Neural progenitor cell (in vitro differentiated cells): ENCODE measurements at regions not wholly inside any gene's neighbourhood (a gene's known extent, or its start where the extent isn't known, plus 50 kb on each side); places are given as distances from the start of the nearest gene placed in this dataset.

Source experiments
- DNase-seq: peaks from one replicate; pipeline ENCODE4 v3.0.0-alpha.2; 2016; ENCODE audit warnings: low spot score
- H2AFZ ChIP-seq: fragments of 200-600 bp; sonication (generic); replicated peaks from 2 replicates; pipeline ENCODE4 v1.6.1; 2016; ENCODE audit warnings: antibody characterized with exemption
- H3F3A ChIP-seq: fragments of 200-600 bp; sonication (generic); 2 replicates; pipeline ENCODE4 v1.6.1; 2016; ENCODE audit warnings: antibody characterized with exemption, low read depth
- H3K27ac ChIP-seq: fragments of 200-600 bp; sonication (generic); 2 replicates; pipeline ENCODE4 v1.5.1; 2016; ENCODE audit warnings: mild to moderate bottlenecking
- H3K27me3 ChIP-seq: fragments of 200-600 bp; sonication (generic); 2 replicates; pipeline ENCODE4 v1.6.1; 2016; ENCODE audit warnings: mild to moderate bottlenecking, moderate library complexity
- H3K36me3 ChIP-seq: fragments of 200-600 bp; sonication (generic); 2 replicates; pipeline ENCODE4 v1.5.1; 2016
- H3K4me1 ChIP-seq: fragments of 200-600 bp; sonication (generic); 2 replicates; pipeline ENCODE4 v1.6.1; 2016; ENCODE audit warnings: mixed run types
- H3K4me2 ChIP-seq: fragments of 200-600 bp; sonication (generic); 2 replicates; pipeline ENCODE4 v1.6.1; 2016
- H3K4me3 ChIP-seq: fragments of 200-600 bp; sonication (generic); 2 replicates; pipeline ENCODE4 v1.5.1; 2016
- H3K79me2 ChIP-seq: fragments of 200-600 bp; sonication (generic); 2 replicates; pipeline ENCODE4 v1.6.1; 2016; ENCODE audit warnings: low read depth
- H3K9ac ChIP-seq: fragments of 200-600 bp; sonication (generic); 2 replicates; pipeline ENCODE4 v1.6.1; 2016
- H3K9me3 ChIP-seq: fragments of 200-600 bp; sonication (generic); 2 replicates; pipeline ENCODE4 v1.5.1; 2016; ENCODE audit warnings: low read depth
- H4K20me1 ChIP-seq: fragments of 200-600 bp; sonication (generic); 2 replicates; pipeline ENCODE4 v1.6.1; 2016; ENCODE audit warnings: low read depth
- H3K27ac Mint-ChIP-seq: 3 replicates; pipeline ENCODE4 v1.8.0; 2021; ENCODE audit warnings: mixed read lengths
- H3K27me3 Mint-ChIP-seq: 2 replicates; pipeline ENCODE4 v1.8.0; 2022; ENCODE audit warnings: low read depth, mild to moderate bottlenecking, inconsistent platforms, moderate library complexity, mixed read lengths; ENCODE audit not compliant: insufficient read depth
- H3K36me3 Mint-ChIP-seq: 3 replicates; pipeline ENCODE4 v1.8.0; 2021; ENCODE audit warnings: mixed read lengths
- H3K4me1 Mint-ChIP-seq: 3 replicates; pipeline ENCODE4 v1.8.0; 2021; ENCODE audit warnings: mixed read lengths
- H3K4me3 Mint-ChIP-seq: 3 replicates; pipeline ENCODE4 v1.8.0; 2021; ENCODE audit warnings: mild to moderate bottlenecking, moderate library complexity, mixed read lengths
- H3K9me3 Mint-ChIP-seq: 3 replicates; pipeline ENCODE4 v1.8.0; 2020; ENCODE audit warnings: mixed read lengths
- EZH2 ChIP-seq: fragments of 200-600 bp; sonication (generic); IDR thresholded peaks from 2 replicates; pipeline ENCODE4 v1.6.1; 2017; ENCODE audit warnings: antibody characterized with exemption, mild to moderate bottlenecking, moderate library complexity
- EZH2phosphoT487 ChIP-seq: fragments of 200-600 bp; sonication (generic); IDR thresholded peaks from 2 replicates; pipeline ENCODE4 v1.6.1; 2017; ENCODE audit warnings: antibody characterized with exemption
- TF ChIP-seq, protein P1 (sequence below): fragments of 200-600 bp; sonication (generic); IDR thresholded peaks from 2 replicates; pipeline ENCODE4 v1.5.1; 2017; ENCODE audit warnings: antibody characterized with exemption, mild to moderate bottlenecking

DNA sequence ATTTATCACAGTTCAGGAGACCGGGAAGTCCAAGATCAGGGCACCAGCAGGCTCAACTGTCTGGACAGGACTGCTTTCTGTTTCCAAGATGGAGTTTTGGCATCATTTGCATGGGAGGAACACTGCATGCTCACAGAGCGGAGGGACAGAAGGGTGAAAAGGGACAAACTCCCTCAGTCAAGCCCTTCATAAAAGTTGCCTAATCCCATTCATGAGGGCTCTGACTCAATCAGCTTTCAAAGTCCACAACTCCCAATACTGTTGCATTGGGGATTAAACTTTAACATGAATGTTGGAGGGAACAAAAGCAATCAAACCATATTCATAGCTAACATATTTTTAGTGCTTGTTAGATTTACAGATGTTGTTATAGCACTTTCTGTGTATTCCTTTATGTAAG, 158.9 kb upstream of the MAD2L1 start:
- Mint-ChIP-seq H3K4me3 (no peak overlapping the region), H3K27ac (no peak overlapping the region), H3K9me3 (no peaks in the 10 kb centered on the region), H3K27me3 (no peaks in the 10 kb centered on the region), H3K4me1 (no peaks in the 10 kb centered on the region), H3K36me3 (no peaks in the 10 kb centered on the region)
- Histone ChIP-seq H2AFZ (no peak overlapping the region), H3K4me2 (no peak overlapping the region), H3K27me3 (no peaks in the 10 kb centered on the region), H3K36me3 (no peaks in the 10 kb centered on the region), H3K27ac (no peak overlapping the region), H3K9ac (no peak overlapping the region), H4K20me1 (no peaks in the 10 kb centered on the region), H3K79me2 (no peaks in the 10 kb centered on the region), H3F3A (no peaks in the 10 kb centered on the region), H3K9me3 (no peaks in the 10 kb centered on the region), H3K4me1 (no peaks in the 10 kb centered on the region), H3K4me3 (no peak overlapping the region)
- TF ChIP-seq EZH2phosphoT487: no peak
- DNase-seq: no peak

DNA sequence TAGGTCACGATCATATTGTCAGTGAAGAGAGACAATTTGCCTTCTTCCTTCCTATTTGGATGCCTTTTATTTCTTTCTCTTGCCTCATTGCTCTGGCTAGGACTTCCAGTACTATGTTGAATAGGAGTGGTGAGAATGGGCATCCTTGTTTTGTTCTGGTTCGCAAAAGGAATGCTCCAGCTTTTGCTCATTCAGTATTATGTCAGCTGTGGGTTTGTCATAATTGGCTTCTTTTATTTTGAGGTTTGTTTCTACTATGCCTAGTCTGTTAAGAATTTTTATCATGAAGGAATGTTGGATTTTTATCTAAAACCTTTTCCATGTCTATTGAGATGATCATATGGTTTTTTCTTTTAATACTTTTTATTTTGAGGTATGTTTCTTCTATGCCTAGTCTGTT, 152.3 kb upstream of the MAD2L1 start:
- Mint-ChIP-seq H3K4me1 (no peaks in the 10 kb centered on the region), H3K4me3 (no peak overlapping the region), H3K36me3 (no peaks in the 10 kb centered on the region), H3K27me3 (peaks cover 6% of the 10 kb centered on the region), H3K9me3 (peaks cover 8% of the 10 kb centered on the region), H3K27ac (no peak overlapping the region)
- H3K9ac ChIP-seq: no peak overlapping the region
- H3K79me2 ChIP-seq: no peaks in the 10 kb centered on the region
- H4K20me1 ChIP-seq: no peaks in the 10 kb centered on the region
- DNase-seq: no peak
- TF ChIP-seq EZH2: no peak
- TF ChIP-seq, protein P1, sequence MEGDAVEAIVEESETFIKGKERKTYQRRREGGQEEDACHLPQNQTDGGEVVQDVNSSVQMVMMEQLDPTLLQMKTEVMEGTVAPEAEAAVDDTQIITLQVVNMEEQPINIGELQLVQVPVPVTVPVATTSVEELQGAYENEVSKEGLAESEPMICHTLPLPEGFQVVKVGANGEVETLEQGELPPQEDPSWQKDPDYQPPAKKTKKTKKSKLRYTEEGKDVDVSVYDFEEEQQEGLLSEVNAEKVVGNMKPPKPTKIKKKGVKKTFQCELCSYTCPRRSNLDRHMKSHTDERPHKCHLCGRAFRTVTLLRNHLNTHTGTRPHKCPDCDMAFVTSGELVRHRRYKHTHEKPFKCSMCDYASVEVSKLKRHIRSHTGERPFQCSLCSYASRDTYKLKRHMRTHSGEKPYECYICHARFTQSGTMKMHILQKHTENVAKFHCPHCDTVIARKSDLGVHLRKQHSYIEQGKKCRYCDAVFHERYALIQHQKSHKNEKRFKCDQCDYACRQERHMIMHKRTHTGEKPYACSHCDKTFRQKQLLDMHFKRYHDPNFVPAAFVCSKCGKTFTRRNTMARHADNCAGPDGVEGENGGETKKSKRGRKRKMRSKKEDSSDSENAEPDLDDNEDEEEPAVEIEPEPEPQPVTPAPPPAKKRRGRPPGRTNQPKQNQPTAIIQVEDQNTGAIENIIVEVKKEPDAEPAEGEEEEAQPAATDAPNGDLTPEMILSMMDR: no peak
- TF ChIP-seq EZH2phosphoT487: no peak
- H3K36me3 ChIP-seq: no peaks in the 10 kb centered on the region
- H3K4me3 ChIP-seq: no peak overlapping the region
- no peak overlapping the region for H2AFZ ChIP-seq
- no peaks in the 10 kb centered on the region for H3F3A ChIP-seq
- H3K27ac ChIP-seq: no peak overlapping the region
- no peaks in the 10 kb centered on the region for H3K4me1 ChIP-seq
- no peak overlapping the region for H3K4me2 ChIP-seq
- no peaks in the 10 kb centered on the region for H3K27me3 ChIP-seq
- no peaks in the 10 kb centered on the region for H3K9me3 ChIP-seq

DNA sequence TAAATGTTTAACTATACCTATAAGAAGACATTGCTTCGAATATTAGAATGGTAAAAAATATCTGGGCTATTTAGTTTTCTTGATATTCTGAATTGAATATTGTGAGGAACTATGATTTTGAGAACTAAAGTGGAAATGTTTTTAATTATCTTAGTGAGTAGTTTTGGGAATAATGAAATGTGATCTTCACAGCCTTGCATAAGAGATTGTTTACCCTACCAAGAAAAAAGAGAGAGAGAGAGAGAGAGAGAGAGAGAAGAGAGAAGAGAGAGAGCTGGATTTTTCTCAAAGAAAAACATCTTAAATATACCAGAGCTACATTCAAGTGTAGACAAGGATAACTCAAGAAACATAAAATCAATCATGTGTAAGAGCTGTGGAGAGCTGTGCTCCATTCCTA, 148.7 kb upstream of the MAD2L1 start:
- Histone ChIP-seq H3K4me1 (no peaks in the 10 kb centered on the region), H2AFZ (no peak overlapping the region), H3K4me3 (no peak overlapping the region), H3K27ac (no peak overlapping the region), H3K36me3 (no peaks in the 10 kb centered on the region), H3K9me3 (no peaks in the 10 kb centered on the region), H3K27me3 (no peaks in the 10 kb centered on the region), H3F3A (no peaks in the 10 kb centered on the region), H3K4me2 (no peak overlapping the region), H3K79me2 (no peaks in the 10 kb centered on the region), H4K20me1 (no peaks in the 10 kb centered on the region), H3K9ac (no peak overlapping the region)
- Mint-ChIP-seq H3K27ac (no peak overlapping the region), H3K27me3 (peaks cover 6% of the 10 kb centered on the region), H3K4me1 (no peaks in the 10 kb centered on the region), H3K4me3 (no peak overlapping the region), H3K36me3 (no peaks in the 10 kb centered on the region), H3K9me3 (peaks cover 8% of the 10 kb centered on the region)
- TF ChIP-seq EZH2: no peak
- TF ChIP-seq, protein P1: no peak
- TF ChIP-seq EZH2phosphoT487: no peak
- DNase-seq: no peak

DNA sequence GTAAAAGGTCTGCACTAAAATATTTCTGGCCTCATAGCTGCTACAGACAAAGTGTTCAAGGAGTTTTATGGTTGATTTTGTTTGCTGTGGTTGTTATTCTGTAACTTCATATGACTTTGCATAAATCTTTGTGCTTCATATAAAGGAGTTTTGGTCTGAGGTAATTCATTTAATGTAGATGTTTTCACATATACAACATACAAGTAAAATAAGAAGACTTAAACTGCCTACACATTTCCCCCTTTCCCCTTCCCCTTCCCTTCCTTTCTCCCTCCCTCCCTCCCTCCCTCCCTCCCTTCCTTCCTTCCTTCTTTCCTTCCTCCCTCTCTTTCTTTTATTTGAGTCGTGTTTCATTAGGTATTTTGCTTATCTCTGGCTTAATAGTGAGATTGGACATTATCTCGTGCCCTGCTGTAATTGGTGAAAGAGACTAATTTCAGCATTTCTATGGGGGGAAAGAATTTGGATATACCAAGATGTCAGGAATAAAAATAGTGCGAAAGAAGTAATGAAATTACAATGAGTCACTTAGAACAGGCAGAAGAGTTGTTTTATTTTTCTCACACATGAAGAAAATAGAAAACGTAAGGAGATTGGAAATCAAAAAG, 144.9 kb upstream of the MAD2L1 start:
- Mint-ChIP-seq H3K36me3 (no peaks in the 10 kb centered on the region), H3K4me1 (no peaks in the 10 kb centered on the region), H3K27ac (no peak overlapping the region), H3K9me3 (no peaks in the 10 kb centered on the region), H3K4me3 (no peak overlapping the region), H3K27me3 (peaks cover 3% of the 10 kb centered on the region)
- Histone ChIP-seq H3K27me3 (no peaks in the 10 kb centered on the region), H3K4me3 (no peak overlapping the region), H3K27ac (no peak overlapping the region), H3K79me2 (no peaks in the 10 kb centered on the region), H3K36me3 (no peaks in the 10 kb centered on the region), H3K4me1 (no peaks in the 10 kb centered on the region), H3K9me3 (no peaks in the 10 kb centered on the region), H3F3A (no peaks in the 10 kb centered on the region), H3K4me2 (no peak overlapping the region), H4K20me1 (no peaks in the 10 kb centered on the region), H2AFZ (no peak overlapping the region), H3K9ac (no peak overlapping the region)
- no peak for TF ChIP-seq EZH2
- TF ChIP-seq EZH2phosphoT487: no peak
- TF ChIP-seq, protein P1: no peak
- DNase-seq: no peak
